ENCODE measurements at regions not wholly inside any gene's neighbourhood (a gene's known extent, or its start where the extent isn't known, plus 50 kb on each side); places are given as distances from the start of the nearest gene placed in this dataset.
"Not testable (repeated sequence)": the region's sequence is repeated elsewhere in the genome, so short reads cannot be mapped to it uniquely, and the experiment has no call there.

DNA sequence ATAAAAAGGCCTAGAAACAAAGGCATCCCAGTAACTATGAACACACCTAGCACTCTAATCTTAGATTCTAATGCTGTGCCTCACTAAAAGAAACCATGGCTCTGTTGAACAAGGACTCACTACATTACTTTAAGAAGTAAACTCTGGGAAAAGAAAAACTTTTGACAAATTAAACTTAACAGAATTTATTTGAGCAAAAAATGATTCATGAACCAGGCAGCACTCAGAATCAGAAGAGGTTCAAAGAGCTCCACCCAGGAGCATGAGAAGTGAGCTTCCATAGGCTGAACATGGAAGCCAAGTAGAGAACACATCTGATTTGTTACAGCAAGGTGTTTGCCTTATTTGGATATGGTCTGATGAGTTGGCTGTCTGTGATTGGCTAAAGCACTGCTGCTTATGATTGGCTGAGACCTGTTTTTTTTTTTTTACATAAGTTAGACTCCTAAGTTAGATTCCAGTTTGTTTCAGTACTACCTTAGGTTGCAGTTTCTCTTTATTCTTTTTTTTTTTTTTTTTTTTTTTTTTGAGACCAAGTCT, 343.6 kb upstream of the SASH1 start:
- no peak for DNase-seq

GRCh38 chr6:148001844-148002642, 340.6 kb upstream of the SASH1 start:
- no peak for DNase-seq

GRCh38 chr6:148004651-148005050, 338.0 kb upstream of the SASH1 start:
- DNase-seq: no peak

DNA sequence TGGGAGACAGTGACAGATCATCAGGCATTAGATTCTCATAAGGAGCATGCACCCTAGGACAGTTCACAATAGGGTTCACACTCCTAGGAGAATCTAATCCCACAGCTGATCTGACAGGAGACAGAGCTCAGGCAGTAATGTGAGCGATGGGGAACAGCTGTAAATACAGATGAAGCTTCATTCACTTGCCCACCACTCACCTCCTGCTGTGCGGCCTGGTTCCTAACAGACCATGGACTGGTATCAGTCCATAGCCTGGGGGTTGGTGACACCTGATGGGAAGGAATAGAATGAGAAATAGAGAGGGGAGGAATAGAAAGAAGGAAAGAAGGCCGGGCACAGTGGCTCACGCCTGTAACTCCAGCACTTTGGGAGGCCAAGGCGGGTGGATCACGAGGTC, 336.8 kb upstream of the SASH1 start:
- DNase-seq: no peak

DNA sequence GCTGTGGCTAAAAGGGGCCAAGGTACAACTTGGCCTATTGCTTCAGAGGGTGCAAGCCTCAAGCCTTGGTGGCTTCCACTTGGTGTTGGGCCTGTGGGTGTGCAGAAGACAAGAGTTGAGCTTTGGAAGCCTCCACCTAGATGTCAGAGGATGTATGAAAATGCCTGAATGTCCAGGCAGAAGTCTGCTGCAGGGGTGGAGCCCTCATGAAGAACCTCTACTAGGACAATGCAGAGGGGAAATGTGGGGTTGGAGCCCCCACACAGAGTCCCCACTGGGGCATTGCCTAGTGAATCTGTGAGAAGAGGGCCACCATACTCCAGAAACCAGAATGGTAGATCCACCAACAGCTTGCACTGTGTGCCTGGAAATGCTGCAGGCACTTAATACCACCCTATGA, 332.1 kb upstream of the SASH1 start:
- DNase-seq: not testable (repeated sequence)

DNA sequence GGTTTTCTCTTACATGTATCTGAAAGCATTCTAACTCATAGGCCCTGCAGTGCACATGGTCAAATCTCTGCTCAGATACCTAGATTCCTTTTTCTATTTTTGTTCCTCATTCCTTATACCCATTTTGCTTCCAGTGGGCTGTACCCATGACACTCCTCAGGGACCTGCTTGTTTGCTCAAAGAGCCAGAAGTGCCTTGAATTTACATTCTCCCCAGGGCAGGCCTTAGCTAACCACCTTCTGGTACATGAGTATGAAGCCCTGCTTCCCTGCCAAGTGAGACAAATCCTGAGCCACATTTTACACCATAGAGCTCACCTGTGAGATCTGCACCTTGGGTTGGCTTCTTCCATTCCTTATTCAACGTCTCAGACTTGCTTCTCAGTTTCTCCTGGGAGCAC, 326.6 kb upstream of the SASH1 start:
- DNase-seq: no peak

DNA sequence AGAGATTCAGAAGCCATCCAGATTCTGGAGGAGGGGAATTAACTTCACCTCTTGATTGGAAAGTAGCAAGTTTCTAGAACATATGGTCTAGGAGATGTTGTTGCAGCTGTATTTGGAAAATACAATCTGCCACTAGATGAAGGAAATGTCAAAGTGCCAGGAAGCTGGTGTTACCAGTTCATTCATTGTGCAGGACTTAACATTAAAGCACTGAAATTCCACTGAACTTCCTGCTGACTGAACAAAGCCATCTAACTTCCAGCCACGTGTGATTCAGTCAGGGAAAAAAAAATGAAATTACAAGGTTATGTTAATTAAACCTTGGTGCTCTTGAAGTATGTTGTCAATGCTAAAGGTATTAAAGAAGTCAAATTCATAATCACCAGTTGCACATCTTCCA, 321.5 kb upstream of the SASH1 start:
- DNase-seq: no peak

- DNase-seq: no peak
Observed at GRCh38 chr6:148021699-148022098, 320.9 kb upstream of the SASH1 start.

GRCh38 chr6:148022279-148022678, 320.4 kb upstream of the SASH1 start:
- not testable (repeated sequence) for DNase-seq

- no peak for DNase-seq
Observed at GRCh38 chr6:148027201-148027600, 315.4 kb upstream of the SASH1 start.

DNA sequence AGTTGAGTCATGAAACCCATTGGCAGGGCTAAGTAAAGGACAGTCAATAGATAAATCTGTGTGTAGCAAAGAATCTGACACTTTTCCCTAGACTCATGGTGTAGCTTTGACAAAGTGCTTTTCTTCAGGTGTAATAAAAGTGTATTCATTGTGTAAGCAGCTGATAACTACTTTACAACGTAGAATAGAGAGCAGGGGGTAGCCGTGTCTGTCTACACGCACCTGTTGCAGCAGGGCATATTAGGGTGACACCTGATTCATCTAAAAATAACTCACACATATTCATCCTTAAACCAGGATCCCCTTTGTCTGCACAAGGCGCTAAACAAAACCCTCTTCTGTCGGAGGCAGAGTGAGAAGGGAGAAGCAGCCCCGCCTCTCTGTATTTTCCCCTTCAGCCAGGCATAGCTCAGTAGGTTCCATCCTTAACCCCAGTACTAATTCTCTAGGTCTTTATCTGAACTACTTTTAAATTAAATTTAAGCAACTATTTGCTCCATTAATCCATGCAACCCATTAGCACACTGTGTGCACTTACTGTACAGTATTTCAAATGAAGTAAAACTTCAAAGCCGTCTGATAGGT, 306.7 kb upstream of the SASH1 start:
- no peak for DNase-seq

- DNase-seq: no peak
Observed at GRCh38 chr6:148037496-148037895, 305.1 kb upstream of the SASH1 start.

GRCh38 chr6:148041546-148041945, 301.1 kb upstream of the SASH1 start:
- no peak for DNase-seq

GRCh38 chr6:148042536-148042935, 300.1 kb upstream of the SASH1 start:
- no peak for DNase-seq

DNA sequence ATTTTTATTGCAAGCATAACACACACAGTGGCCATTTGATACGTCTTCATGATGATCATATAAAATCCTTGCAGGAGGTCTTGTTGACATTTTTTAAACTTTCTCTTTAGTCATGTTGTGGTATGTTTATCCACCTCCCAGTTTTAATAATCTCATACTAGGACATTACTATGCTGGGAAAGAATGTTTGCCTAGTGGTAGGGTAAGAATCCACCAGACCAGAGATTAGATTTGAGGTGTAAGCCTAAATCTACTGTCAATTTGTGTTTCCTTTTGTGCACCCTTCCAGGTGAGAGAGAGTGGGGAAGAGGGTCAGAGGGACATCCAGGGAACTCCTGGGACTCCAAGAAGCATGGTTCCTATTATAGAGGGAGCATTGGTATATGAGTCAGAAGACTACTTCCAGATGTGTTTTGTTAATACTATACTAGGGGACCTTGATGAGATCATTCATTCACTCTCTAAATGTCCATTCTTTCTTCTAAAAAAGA, 298.3 kb upstream of the SASH1 start:
- no peak for DNase-seq

DNA sequence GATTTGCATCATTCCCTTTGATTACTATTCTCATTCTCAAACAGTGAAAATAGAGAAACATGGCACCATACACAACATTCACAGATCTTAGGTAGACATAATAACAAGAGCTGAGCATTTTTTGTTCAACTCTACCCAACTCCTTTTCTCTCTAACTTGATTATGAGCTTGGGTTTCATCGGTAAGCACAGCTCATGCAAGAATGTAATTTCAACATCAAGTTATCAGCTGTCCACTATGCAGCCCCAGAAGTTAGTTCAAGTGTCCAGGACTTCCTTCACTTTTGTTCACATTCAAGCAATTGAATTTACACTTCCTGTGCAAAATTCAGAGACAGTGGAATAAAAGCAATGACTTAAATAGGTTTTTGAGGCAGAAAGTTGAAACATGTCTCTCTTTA, 297.7 kb upstream of the SASH1 start:
- DNase-seq: no peak

DNA sequence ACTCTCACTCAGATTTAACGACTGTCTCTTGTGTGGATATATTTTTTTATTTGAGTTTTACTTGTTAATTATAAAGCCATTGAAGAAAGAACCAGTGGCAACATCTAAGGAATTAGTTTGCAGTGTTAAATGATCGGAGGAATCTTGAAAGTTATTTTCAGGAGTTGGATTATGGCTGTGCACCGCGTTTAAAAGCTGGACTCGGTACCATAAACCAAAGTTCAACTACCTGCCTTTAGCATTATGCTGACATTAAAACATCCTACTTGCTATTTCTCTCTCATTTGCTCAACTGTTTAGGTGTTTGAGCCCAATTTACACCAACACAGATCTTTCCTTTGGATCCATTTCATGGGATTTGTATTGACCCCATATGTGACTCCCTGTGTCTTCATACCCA, 289.4 kb upstream of the SASH1 start:
- no peak for DNase-seq

DNA sequence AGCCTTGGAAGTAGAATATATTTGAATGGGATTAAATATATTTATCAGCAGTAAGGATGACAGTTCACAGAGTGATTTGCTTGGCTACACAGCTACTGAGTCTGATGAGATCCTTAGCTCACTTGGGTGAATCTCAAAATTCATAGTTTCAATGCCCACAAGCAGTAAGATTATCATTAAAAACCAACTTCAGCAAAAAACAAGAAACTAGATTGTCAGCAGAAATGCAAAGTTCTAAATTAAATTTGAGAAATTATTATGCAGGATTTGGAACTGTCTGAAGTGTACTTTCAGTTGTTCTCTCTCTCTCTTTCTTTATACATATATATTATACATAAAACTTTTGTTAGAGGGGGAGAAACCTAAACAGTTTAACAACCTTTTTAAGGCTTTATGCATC, 288.8 kb upstream of the SASH1 start:
- DNase-seq: no peak

DNA sequence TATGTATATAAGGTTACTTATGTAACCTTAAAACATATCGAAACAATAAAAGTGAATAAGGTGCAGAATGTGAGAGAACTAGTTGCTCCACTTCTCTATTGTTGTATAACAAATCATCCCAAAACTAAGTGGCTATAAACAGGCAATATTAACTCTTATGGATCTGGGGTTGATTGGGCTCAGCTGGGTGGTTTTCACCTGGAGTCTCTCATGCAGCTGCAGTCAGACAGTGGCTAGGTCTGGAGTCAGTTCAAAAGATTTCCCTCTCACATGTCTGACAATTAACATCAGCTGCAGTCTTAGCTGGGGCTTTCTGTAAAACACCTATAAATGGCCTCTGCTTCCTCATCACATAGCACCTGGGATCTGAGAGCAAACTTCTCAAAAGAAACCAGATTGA, 288.4 kb upstream of the SASH1 start:
- no peak for DNase-seq

DNA sequence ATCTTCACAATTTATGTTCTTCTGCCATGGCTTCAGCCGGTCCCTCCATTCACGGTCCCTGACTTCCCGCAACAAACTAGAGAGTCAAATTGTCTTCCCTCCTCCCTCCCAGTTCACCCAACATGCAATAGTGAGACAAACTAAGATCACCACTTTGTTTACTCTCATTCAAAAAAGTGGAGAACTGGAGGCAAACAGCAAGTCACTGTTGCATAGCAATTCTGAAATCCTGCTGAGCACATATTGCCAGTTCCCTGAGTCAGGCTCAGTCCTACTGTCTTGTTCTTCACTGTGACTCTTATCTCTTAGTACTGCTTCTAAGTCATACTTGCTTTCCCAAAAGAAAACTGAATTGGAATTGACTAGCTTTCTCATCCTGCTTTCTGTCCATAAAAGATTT, 287.2 kb upstream of the SASH1 start:
- no peak for DNase-seq

DNA sequence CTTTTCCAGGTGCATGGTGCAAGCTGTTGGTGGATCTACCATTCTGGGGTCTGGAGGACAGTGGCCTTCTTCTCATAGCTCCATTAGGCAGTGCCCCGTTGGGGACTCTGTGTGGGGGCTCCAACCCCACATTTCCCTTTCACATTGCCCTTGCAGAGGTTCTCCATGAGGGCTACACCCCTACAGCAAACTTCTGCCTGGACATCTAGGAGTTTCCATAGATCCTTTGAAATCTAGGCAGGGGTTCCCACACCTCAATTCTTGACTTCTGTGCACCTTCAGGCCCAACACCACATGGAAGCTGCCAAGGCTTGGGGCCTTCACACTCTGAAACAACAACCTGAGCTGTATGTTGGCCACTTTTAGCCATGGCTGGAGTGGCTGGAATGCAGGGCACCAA, 282.8 kb upstream of the SASH1 start:
- no peak for DNase-seq

DNA sequence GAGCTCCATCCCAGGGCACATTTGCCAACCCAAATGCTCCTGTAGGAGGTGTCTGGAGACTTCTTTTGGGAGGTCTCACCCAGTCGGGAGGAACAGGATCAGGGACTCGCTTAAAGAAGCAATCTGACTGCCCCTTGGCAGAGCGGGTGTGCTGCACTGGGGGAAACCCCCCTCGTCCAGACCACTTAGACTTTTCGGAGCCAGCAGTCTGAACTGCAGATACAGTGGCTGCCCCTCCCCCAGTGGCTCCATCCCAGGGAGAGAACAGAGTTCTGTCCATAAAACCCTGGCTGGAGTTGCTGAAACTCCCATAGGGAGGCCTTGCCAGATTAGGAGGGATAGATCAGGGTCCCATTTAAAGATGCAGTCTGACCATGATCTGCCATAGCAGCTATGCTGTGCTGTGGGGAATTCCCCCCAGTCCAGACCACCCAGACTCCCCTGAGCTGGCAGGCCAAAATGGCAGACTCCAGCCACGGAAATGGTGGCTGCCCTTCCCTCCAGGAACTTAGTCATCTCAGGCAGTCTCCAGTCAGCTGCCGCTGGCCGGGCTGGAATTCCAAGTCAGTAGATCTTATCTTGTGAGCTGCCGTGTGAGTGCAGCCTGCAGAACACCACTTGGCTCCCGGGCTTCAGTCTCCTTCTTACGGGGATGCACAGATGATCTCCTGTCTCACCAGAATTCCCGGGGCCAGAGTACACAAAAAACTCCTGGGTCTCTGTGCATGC, 278.1 kb upstream of the SASH1 start:
- DNase-seq: no peak

DNA sequence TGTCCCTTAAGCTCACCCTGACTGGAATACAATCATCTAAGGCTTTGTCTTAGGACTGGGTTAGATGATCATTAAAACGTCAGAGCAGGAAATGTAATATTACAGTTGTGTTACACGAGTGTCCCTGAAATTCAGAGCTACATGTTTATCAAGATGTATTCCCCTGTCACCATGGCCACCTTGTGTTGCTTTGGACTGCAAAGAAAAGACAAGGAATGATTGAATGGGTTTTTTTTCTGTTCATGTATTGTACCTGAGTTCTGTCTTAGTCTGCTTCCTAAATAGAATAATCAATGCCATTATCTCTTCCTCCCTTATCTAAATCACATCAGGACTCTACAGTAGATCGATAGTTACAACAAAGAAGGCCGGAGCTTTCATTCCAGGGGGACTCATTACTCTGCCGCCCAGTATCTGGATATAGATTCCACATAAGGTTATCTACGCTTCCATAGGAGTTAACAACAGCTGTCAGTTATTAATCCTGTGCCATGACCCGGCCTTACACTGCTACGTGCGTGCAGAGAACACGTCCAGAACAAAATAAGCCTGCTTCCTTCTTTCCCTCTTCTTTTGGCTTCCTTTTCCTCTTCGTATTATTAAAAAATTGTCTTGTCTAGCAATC, 274.1 kb upstream of the SASH1 start:
- no peak for DNase-seq
